HG03565 (cell line): ENCODE measurements at regions not wholly inside any gene's neighbourhood (a gene's known extent, or its start where the extent isn't known, plus 50 kb on each side); places are given as distances from the start of the nearest gene placed in this dataset.
"Not testable (repeated sequence)": the region's sequence is repeated elsewhere in the genome, so short reads cannot be mapped to it uniquely, and the experiment has no call there.

Experiments used
- ATAC-seq: cut with Tn5 transposase; IDR thresholded peaks from one replicate; pipeline ENCODE4 v1.9.1; 2021; ENCODE audit warnings: mild to moderate bottlenecking, moderate library complexity; ENCODE audit not compliant: unreplicated experiment

DNA sequence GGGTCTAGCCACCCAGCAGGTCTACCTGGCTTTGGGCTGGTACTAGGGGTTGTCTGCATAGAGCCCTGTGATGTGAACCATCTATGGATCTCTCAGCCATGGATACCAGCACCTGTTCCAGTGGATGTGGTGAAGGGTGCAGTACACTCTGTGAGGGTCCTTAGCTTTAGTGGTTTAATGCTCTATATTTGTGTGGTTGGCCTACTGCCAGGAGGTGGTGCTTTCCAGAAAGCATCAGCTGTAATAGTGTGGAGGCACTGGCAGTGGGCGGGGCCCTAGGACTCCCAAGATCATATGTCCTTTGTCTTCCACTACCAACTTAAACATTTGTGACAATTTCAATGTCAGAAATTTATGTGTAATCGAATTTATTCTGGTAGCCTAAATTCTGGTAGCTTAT is 1065.1 kb downstream of the RPIA start:
- not testable (repeated sequence) for ATAC-seq

DNA sequence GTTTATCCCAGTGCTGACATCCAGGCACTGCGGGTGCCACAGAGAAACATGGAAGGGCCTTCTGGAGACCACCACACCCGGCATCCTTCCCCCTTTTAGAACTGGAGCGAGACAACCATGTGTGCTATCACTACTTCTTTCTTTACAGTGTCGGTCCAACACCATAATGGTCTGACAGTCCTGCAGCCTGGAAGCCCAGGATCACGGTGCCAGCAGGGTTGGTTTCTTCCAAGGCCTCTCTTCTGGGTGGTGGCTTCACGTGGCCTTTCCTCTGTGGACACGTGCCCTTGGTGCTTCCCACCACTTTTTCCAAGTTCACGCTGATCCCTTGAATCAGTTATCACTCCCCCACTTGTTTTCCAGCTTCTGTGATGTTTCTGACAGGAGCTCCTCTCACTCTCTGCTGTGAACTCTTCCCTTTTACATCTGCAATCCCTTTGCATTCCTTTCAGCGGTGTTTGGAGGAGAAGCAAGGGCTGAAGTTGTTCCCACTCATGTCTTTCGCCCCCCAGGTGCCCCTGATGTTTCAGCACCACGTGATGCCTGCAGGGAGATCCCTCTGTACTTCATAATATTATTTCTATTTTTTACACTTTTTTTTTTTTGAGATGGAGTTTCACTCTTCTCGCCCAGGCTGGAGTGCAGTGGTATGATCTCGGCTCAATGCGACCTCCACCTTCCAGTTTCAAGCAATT is 1067.0 kb downstream of the RPIA start:
- ATAC-seq = not testable (repeated sequence)

DNA sequence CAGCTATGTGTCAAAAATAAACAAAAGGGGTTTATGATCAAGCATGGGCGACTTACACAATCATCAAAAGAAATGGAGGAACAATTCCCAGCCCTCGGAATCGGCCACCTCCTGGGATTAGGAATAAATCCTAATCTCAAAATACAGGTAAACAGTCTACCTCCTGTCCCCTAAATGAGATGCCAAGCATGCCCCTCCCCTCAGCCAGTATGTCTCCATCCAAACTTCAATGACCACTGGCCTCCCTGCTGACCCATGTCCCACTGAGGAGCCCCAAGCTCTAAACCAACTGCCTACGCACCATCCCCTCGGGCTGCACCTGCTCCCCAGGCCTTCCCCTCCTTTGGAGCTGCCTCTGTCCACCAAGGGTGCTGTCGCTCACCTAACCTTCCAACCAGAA is 1069.3 kb downstream of the RPIA start:
- not testable (repeated sequence) for ATAC-seq

DNA sequence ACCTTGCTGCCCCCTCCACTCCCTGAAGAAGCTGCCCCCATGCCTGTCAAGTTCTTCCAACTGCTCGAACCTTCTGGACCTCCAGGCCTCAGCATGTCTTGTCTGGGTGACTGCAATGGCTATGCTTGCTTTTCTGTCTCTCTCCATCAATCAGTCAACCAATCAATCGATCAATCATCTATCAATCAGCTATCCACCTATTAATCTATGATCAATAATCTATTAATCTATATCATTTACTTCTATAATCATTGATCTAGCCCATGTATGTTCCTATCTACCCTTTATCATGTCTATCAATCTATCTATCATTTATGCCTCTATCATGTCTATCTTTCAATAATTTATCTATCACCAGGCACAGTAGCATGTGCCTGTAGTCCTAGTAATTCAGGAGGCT is 1069.7 kb downstream of the RPIA start:
- not testable (repeated sequence) for ATAC-seq

DNA sequence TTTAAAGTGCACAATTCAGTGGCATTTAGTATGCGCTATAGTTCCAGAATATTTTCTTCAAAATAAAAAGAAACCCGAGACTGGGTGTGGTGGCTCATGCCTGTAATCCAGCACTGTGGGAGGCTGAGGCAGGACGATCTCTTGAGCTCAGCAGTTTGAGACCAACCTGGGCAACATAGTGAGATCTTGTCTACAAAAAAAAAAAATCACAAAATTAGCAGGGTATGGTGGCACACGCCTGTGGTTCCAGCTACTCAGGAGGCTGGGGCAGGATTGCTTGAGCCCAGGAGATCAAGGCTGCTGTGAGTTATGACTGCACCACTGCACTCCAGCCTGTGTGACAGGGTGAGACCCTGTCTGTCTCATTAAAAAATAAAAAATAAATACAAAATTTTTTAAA is 1070.4 kb downstream of the RPIA start:
- not testable (repeated sequence) for ATAC-seq

DNA sequence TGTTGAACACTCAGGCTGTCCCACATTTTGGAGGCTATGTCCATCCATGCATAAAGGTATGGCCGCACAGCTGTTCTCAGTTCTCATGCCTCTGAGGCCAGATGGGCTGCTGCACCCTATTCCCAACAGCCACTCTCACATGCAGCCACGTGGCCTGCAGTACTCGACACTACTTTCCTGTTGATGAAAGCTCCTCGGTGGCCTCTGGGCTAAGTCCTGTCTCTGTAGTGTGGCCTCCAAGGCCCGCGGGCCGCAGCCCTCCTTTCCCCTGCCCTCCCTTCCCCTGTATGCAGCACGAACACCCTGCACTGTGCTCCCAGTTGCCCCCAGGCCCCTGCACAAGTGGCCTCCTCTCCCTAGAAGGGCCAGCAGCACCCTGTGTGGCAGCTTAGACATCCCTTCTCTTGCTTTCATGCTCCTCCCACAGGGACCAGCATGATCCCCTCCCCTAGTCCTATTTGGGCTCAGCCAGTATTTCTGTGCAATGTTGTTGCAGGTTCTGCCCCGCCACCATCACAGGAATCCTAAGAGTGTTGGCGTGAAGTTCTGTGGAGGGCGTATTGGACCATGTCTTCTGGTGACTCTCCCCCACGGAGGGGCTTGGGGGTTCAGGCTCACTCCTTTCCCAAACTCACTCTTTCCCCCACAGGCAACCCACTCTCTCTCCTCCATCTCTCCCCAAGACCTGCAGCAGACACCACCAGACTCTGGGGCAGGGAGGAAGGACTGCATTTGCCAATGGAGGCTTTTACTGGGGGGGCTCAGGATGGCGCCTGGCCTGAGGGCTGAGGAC is 1071.2 kb downstream of the RPIA start:
- not testable (repeated sequence) for ATAC-seq

DNA sequence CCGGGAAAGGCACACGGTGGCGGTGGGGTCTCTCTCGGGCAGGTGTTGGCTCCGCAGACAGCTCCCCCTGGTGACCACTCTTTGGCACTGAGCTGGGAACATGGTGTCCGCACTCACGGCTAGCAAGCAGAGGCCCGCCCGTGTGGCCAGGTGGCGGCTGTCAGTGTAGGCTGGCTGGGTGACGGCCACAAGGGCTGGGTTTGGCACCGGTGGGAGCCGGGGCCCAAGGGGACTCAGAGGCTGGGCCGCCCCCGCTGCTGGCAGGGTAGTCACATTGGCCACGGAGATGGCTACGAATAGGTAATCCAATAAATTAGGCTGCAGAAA is 1071.7 kb downstream of the RPIA start:
- no peak for ATAC-seq

DNA sequence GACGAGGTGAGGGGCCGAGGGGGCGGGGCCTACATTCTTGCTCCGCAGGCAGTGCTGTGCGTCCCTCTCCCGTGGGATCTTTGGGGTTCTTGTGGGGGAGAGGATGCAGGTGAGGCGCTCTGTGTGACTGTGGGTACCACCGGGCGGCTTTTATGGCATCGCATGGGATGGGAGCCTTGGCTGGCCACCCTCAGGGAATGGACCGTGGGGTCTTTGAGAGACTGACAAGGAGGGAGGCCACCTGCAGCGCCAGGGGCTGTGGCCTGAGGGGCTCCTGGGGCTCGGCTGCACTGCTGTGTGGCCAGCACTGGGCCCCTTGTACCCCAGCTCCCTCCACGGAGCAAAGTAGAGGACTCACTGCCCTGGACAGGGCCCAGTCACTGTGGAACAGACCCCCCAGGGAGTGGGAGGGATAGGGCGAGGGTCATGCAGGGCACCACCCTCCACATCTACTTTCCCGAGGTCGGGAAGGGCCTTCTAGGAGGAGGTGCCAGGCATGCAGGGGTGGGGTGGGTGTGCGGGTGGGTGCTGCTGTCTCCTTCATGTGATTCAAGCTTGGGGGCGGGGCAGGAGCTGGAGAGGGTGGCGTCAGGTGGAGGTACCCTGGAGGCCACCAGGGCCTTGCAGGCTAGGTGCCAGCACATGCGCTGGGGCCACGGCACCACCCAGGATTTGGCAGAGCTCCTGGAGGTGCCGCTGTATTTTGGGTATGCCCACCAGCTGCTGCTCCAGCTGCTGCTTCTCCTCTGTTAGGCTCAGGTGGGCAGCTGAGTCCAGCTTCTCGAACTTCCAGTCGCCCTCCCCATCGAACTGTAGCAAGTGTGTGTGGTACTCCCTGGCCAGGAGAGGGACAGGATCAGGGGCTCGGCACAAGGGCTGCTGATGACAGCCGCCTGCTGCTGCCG is 1072.4 kb downstream of the RPIA start:
- no peak for ATAC-seq

DNA sequence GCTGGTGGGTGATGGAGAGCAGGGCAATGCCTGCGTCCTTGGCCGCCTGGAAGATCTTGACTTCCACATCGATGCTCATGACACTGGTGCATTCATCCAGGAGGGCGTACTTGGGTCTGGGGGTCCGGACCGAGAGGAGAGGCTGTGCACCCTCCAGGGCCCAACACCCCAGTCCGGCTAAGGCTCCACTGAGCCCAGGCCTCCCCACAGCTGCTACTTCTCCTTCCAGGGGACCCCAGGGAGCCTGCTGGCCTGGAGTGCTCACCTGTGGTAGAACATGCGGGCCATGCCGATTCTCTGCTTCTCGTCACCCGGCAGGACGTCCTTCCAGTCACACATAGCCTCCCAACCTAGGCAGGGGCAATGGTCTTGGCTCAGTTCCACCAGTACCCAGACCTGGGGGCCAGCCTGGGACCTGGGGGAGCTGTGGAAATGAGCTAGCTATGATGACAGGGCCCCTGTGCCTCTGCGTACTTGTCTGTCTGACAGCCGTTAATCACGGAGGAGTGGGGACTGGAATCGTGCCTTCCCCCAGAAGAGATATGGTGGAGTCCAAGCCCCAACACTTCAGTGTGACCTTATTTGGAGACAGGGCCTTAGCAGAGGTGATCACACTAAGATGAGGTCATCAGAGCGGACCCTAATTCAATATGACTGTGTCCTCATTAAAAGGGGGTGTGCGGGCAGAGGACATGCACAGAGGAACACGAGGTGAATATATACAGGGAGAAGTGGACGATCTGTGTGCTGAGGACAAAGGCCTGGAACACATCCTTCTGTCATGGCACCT is 1073.3 kb downstream of the RPIA start:
- ATAC-seq = not testable (repeated sequence)

DNA sequence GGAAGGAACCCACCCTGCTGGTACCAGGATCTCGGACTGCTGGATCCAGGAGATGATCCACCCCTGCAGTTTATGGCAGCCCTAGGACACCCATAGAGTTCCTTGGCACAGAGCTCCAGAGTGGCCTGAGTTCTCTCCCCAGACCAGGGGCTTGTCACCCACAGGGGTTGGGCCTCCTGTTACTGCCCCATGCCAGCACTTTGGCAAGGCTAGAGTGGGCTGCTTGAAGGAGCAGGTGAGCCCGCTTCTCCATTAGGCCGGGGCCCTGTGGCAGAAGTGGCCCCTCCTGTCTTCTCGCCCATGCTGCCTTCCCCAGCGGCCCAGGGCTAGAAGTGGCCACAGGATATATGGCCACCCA is 1073.9 kb downstream of the RPIA start:
- not testable (repeated sequence) for ATAC-seq

DNA sequence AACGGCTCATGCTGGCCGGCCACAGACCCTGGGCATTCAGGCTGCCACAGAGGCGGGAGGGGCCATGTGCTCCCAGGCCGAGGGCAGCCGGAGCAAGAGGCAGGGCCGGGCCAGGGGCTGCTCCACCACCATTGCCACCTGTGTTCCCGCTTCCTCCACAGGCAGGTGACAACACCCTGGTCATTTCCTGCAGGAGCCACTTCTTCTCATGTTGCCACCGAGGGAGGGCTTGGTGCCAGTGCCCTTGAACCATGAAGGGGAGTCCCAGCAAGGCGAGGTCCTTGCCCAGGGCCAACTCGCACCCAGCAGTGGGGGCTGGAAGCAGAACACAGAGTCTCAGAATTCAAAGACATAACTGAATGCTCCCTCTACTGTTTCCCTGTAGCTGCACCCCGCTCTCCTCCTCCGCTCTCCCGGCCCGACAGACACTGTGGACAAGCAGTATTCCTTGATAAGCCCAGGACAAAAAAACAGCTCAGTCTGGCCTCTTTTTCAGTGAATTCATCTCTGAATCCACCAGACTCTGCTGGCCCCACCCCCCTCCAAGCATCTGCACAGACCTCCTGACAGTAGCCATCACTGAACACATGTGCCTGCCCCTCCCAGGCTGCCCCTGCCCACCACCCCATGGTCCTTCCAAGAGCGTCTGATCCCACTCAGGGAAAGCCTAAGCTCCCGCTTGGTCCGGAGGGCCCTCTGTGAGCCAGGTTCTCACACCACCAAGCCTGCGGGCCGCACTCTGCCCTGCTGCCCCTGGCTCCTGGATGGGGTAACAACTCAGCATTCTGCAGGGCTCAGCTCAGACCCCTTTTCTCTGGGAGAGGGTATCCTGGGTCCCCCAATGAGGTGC is 1074.9 kb downstream of the RPIA start:
- not testable (repeated sequence) for ATAC-seq

DNA sequence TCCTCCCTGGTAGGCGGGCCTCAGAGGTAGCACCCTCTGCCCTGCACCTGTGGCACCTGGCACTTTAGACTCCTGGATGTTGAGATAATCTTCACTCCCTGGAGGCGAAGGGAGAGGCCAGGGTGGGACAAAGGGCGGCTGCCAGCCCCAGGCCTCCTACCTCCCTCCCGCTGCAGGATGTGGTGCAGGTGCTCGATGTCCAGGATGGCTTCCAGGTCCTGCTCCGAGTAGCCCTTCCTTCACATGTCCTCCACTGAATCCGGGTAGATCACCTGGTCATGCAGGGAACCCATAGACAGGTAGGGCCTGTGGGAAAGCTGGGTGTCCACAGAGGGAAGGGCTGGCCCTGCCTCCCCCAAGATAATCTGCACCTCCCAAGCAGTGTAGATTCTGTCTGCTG is 1075.6 kb downstream of the RPIA start:
- not testable (repeated sequence) for ATAC-seq

DNA sequence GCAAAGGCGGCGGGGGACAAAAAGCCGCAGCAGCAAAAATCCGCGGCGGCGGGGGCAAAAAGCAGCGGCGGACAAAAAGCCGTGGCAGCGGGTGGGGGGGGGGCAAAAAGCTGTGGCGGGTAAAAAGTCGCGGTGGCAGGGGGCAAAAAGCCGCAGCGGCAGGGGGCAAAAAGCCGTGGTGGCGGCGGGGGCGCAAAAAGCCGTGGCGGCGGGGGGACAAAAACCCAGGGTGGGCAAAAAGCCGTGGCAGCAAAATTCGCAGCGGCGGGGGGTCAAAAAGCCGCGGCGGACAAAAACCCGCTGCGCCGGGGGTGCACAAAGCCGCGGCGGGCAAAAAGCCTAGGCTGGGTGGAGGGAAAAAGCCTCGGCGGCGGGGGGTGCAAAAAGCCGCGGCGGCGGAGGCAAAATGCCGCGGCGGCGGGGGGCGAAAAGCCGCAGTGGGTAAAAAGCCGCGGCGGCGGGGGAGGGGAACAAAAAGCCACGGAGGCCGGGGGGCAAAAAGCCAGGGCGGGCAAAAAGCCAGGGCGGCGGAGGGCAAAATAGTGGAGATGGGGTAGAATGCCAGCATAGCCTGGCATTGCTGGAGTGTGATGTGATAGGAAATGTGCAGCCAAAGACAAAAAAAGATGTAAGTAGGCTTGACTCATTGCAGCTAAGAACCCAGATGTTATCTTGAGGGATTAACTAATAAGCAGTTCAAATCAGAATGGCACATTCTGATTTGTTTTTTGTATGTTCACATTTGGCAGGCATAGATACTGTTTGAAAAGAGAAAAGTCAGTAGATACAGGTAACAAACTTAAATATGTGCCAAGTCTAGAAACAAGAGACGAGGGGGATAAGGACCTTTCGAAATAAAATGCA is 1076.3 kb downstream of the RPIA start:
- ATAC-seq = no peak

DNA sequence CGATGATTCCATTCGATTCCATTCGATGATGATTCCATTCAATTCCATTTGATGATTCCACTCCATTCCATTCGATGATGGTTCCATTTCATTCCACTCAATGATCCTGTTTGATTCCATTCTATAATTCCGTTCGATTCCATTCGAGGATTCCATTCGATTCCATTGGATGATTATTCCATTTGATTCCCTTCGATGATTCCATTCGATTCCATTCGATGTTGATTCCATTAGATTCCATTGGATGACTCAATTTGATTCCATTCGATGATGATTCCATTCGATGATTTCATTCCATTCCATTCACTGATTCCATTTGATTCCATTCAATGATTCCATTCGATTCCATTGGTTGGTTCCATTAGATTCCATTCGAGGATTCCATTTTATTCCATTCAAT is 1084.4 kb downstream of the RPIA start:
- no peak for ATAC-seq

DNA sequence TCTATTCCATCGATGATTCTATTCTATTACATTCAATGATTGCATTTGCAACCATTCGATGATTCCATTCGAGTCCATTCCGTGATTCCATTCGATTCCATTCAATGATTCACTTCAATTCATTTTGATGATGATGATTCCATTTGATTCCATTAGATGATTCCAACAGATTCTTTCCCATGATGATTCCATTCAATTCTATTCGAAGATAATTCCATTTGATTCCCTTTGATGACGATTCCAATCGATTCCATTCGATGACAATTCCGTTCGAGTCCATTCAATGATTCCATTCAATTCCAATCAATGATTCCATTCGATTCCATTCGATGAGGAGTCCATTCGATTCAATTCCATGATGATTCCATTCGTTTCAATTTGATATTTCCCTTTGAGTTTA is 1088.8 kb downstream of the RPIA start:
- ATAC-seq = no peak

DNA sequence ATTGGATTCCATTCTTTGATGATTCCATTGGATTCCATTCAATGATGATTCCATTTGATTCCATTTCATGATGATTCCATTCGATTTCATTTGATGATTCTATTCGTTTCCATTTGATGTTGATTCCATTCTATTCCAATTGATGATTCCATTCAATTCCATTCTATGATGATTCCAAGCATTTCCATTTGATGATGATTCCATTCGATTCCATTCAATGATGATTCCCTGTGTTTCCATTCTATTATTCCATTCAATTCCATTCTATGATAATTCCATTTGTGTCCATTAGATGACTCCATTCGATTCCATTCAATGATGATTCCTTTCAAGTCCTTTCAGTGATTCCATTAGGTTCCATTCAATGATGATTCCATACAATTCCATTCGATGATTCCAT is 1090.5 kb downstream of the RPIA start:
- no peak for ATAC-seq

DNA sequence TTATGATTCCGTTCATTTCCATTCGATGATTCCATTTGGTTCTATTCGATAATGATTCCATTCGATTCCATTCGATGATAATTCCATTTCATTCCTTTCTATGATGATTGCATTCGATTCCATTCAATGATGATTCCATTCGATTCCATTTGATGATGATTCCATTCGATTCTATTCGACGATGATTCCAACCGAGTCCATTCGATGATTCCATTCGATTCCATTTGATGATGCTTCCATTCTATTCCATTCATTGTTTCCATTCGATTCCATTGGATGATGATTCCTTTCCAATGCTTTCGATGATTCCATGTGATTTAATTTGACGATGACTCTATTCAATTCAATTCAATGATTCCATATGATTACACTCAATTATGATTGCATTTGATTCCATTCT is 1093.5 kb downstream of the RPIA start:
- no peak for ATAC-seq

DNA sequence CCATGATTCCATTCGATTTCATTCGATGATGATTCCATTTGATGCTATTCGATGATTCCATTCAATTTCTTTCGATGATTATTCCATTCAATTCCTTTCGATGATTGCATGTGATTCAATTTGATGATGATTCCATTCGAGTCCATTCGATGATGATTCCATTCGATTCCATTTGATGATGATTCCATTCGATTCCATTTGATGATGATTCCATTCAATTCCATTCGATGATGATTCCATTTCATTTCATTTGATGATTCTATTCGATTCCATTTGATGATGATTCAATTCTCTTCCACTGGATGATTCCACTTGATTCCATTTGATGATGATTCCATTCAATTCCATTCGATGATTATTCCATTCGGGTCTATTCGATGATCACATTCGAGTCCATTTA is 1094.1 kb downstream of the RPIA start:
- not testable (repeated sequence) for ATAC-seq

DNA sequence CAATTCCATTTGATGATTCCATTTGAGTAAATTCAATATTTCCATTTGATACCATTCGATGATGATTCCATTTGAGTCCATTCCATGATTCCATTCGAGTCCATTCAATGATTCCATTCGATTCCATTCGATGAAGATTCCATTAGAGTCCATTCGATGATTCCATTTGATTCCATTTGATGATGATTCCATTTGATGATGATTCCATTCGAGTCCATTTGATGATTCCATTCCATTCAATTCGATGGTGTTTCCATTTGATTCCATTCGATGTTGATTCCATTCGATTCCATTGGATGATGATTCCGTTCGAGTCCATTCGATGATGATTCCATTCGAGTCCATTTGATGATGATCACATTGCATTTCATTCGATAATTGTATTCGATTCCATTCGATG is 1095.2 kb downstream of the RPIA start:
- not testable (repeated sequence) for ATAC-seq
